ENCODE measurements at regions not wholly inside any gene's neighbourhood (a gene's known extent, or its start where the extent isn't known, plus 50 kb on each side); places are given as distances from the start of the nearest gene placed in this dataset.
A peak's percentile ranks its signal among the peaks of the same experiment; 100 is the strongest.

- no TSS peak for BruUV-seq (replicated peaks)
- H3K4me3 ChIP-seq (replicated peaks in 1 of 3; ENCODE audit: insufficient read depth in 1 of 3, low read depth in 2 of 3, low read length in 3 of 3) = no peak overlapping the region; a peak in 1 of 6 replicates
These were observed 157.1 kb downstream of the SLCO4C1 start for GRCh38 chr5:102139029-102139428.

More at GRCh38 chr5:102139029-102139428, 157.1 kb downstream of the SLCO4C1 start:
- no peak for FAIRE-seq
- Histone ChIP-seq H3K4me2 (ENCODE audit: low read depth, low read length) (no peak overlapping the region), H4K20me1 (ENCODE audit: insufficient read depth, low read length) (no peaks in the 10 kb centered on the region), H3K27me3 (ENCODE audit: control insufficient read depth in 1 of 2, insufficient read depth in 2 of 2, low read length in 2 of 2) (no peaks in the 10 kb centered on the region), H3K36me3 (replicated peaks in 1 of 2; ENCODE audit: control insufficient read depth in 1 of 2, insufficient read depth in 2 of 2, low read length in 2 of 2) (no peaks in the 10 kb centered on the region), H3K9me3 (ENCODE audit: low read length) (no peaks in the 10 kb centered on the region), H2AFZ (ENCODE audit: low read length) (no peak overlapping the region), H3K9ac (ENCODE audit: insufficient read depth, low read depth, low read length) (no peak overlapping the region; the same call in 1 of the 2 replicates), H3K4me1 (ENCODE audit: insufficient read depth, low read length) (peaks cover 38% of the 10 kb centered on the region), H3K27ac (ENCODE audit: extremely low read length, insufficient read depth, low read length) (peak overlapping the region; percentile 70), H3K79me2 (ENCODE audit: insufficient read depth, low read length) (no peaks in the 10 kb centered on the region)
- no peak for DNase-seq (ENCODE audit: low spot score)
- no peak for TF ChIP-seq ZNF512 (CRISPR knock-in tag; IDR thresholded peaks at IDR 0.05)
- TF ChIP-seq GABPB1 (CRISPR knock-in tag; IDR thresholded peaks at IDR 0.05) = no peak
- no peak for TF ChIP-seq ZNF709 (CRISPR knock-in tag; IDR thresholded peaks at IDR 0.05)
- no peak for TF ChIP-seq ZNF230 (CRISPR knock-in tag; IDR thresholded peaks at IDR 0.05)
- no peak for TF ChIP-seq ZNF501 (CRISPR knock-in tag; IDR thresholded peaks at IDR 0.05)
- no peak for TF ChIP-seq MED1 (CRISPR knock-in tag; IDR thresholded peaks at IDR 0.05)
- TF ChIP-seq MAF1 (CRISPR knock-in tag; IDR thresholded peaks at IDR 0.05; ENCODE audit: borderline replicate concordance) = no peak
- TF ChIP-seq, protein P1, sequence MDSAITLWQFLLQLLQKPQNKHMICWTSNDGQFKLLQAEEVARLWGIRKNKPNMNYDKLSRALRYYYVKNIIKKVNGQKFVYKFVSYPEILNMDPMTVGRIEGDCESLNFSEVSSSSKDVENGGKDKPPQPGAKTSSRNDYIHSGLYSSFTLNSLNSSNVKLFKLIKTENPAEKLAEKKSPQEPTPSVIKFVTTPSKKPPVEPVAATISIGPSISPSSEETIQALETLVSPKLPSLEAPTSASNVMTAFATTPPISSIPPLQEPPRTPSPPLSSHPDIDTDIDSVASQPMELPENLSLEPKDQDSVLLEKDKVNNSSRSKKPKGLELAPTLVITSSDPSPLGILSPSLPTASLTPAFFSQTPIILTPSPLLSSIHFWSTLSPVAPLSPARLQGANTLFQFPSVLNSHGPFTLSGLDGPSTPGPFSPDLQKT (CRISPR knock-in tag; IDR thresholded peaks at IDR 0.05; ENCODE audit: borderline replicate concordance) = no peak
- TF ChIP-seq, protein P2, sequence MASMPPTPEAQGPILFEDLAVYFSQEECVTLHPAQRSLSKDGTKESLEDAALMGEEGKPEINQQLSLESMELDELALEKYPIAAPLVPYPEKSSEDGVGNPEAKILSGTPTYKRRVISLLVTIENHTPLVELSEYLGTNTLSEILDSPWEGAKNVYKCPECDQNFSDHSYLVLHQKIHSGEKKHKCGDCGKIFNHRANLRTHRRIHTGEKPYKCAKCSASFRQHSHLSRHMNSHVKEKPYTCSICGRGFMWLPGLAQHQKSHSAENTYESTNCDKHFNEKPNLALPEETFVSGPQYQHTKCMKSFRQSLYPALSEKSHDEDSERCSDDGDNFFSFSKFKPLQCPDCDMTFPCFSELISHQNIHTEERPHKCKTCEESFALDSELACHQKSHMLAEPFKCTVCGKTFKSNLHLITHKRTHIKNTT (CRISPR knock-in tag; IDR thresholded peaks at IDR 0.05) = no peak
- no peak for TF ChIP-seq SRY (CRISPR knock-in tag; IDR thresholded peaks at IDR 0.05)
- no peak for ATAC-seq
- WGBS (ENCODE audit: low lambda C conversion rate) = 5% methylated on average over 2 of the region's 2 CpGs
- POLR2A ChIA-PET = interaction anchor here (1.3 kb wide), 1 partner anchor 39 kb away, joined by 8 read pairs; no protein-coding TSS in a partner anchor
- in situ Hi-C loops (cut with HindIII; ENCODE audit: extremely low pct_ligation_motif_present, low pct_unique_long_range_greater_than_20kb) (no loop called here), intact Hi-C loops (cut with micrococcal nuclease; ENCODE audit: unreplicated experiment) (loop anchor here (5.0 kb wide), 2 partner anchors 37 to 83 kb away; no protein-coding TSS in a partner anchor)
- CTCF ChIA-PET (ENCODE audit: low intra/inter-chr PET ratio, low total read pairs) = no interaction called here
